GM21423 (cell line): ENCODE measurements at regions not wholly inside any gene's neighbourhood (a gene's known extent, or its start where the extent isn't known, plus 50 kb on each side); places are given as distances from the start of the nearest gene placed in this dataset.
"Not testable (repeated sequence)": the region's sequence is repeated elsewhere in the genome, so short reads cannot be mapped to it uniquely, and the experiment has no call there.

Experiments
- ATAC-seq: cut with Tn5 transposase; IDR thresholded peaks from one replicate; pipeline ENCODE4 v1.9.1; 2021; ENCODE audit warnings: mild to moderate bottlenecking, moderate library complexity; ENCODE audit not compliant: unreplicated experiment

GRCh38 chr3:109648027-109648426 is 310.7 kb upstream of the DPPA4 start:
- ATAC-seq = no peak

- ATAC-seq = no peak
Measured at GRCh38 chr3:109656225-109656624, 318.9 kb upstream of the DPPA4 start.

- ATAC-seq = no peak
Measured at GRCh38 chr3:109678600-109678999, 341.3 kb upstream of the DPPA4 start.

- no peak for ATAC-seq
Measured at GRCh38 chr3:109679664-109680063, 342.3 kb upstream of the DPPA4 start.

- ATAC-seq = no peak
Measured at GRCh38 chr3:109683746-109684145, 346.4 kb upstream of the DPPA4 start.

- no peak for ATAC-seq
Measured at GRCh38 chr3:109685084-109686079, 348.0 kb upstream of the DPPA4 start.

- ATAC-seq = no peak
Measured at GRCh38 chr3:109687626-109688025, 350.3 kb upstream of the DPPA4 start.

GRCh38 chr3:109696932-109697331 is 359.6 kb upstream of the DPPA4 start:
- no peak for ATAC-seq

- peak; percentile 81 for ATAC-seq
Measured at GRCh38 chr3:109702252-109702651, 364.9 kb upstream of the DPPA4 start.

- ATAC-seq = no peak
Measured at GRCh38 chr3:109702976-109703375, 365.6 kb upstream of the DPPA4 start.

GRCh38 chr3:109705133-109705532 is 367.8 kb upstream of the DPPA4 start:
- ATAC-seq = not testable (repeated sequence)

GRCh38 chr3:109707617-109708016 is 370.3 kb upstream of the DPPA4 start:
- no peak for ATAC-seq

GRCh38 chr3:109713288-109713687 is 375.9 kb upstream of the DPPA4 start:
- ATAC-seq = no peak

GRCh38 chr3:109715707-109716106 is 378.4 kb upstream of the DPPA4 start:
- ATAC-seq = no peak

GRCh38 chr3:109718850-109719249 is 381.5 kb upstream of the DPPA4 start:
- no peak for ATAC-seq

- no peak for ATAC-seq
Measured at GRCh38 chr3:109728861-109729494, 391.6 kb upstream of the DPPA4 start.

GRCh38 chr3:109731639-109732473 is 394.5 kb upstream of the DPPA4 start:
- peak; percentile 83 for ATAC-seq

- no peak for ATAC-seq
Measured at GRCh38 chr3:109743981-109744380, 406.6 kb upstream of the DPPA4 start.

GRCh38 chr3:109772520-109772919 is 435.2 kb upstream of the DPPA4 start:
- ATAC-seq = no peak

GRCh38 chr3:109774108-109774507 is 436.8 kb upstream of the DPPA4 start:
- no peak for ATAC-seq

GRCh38 chr3:109784285-109784684 is 446.9 kb upstream of the DPPA4 start:
- no peak for ATAC-seq
